SK-N-SH (cell line): ENCODE measurements at regions not wholly inside any gene's neighbourhood (a gene's known extent, or its start where the extent isn't known, plus 50 kb on each side); places are given as distances from the start of the nearest gene placed in this dataset.

Experiments used
- CHD2 ChIP-seq: fragments of 150-350 bp; IDR thresholded peaks from 2 replicates; pipeline ENCODE4 v1.6.1; 2018; ENCODE audit warnings: low read length; ENCODE audit not compliant: partially characterized antibody
- NFIC ChIP-seq: IDR thresholded peaks from 2 replicates; pipeline ENCODE4 v1.4.0; 2012; ENCODE audit warnings: borderline replicate concordance
- POLR2AphosphoS5 ChIP-seq: IDR thresholded peaks from 2 replicates; pipeline ENCODE4 v1.6.1; 2012; ENCODE audit warnings: low read depth, low read length
- SIN3A ChIP-seq: IDR thresholded peaks from 2 replicates; pipeline ENCODE4 v1.6.1; 2012; ENCODE audit warnings: low read depth, mild to moderate bottlenecking, low read length, moderate library complexity, borderline replicate concordance
- TF ChIP-seq, protein P1 (sequence below): fragments of 200-600 bp; sonication (generic); IDR thresholded peaks from 2 replicates; pipeline ENCODE4 v1.6.1; 2017; ENCODE audit warnings: antibody characterized with exemption, mild to moderate bottlenecking, moderate library complexity
- TF ChIP-seq, protein P2 (sequence below): IDR thresholded peaks from 2 replicates; pipeline ENCODE4 v1.6.1; 2012; ENCODE audit warnings: mild to moderate bottlenecking, low read depth, low read length, moderate library complexity
- TF ChIP-seq, protein P3 (sequence below): fragments of 150-350 bp; IDR thresholded peaks from 2 replicates; pipeline ENCODE4 v1.6.1; 2016; ENCODE audit warnings: mild to moderate bottlenecking, low read depth, low read length

DNA sequence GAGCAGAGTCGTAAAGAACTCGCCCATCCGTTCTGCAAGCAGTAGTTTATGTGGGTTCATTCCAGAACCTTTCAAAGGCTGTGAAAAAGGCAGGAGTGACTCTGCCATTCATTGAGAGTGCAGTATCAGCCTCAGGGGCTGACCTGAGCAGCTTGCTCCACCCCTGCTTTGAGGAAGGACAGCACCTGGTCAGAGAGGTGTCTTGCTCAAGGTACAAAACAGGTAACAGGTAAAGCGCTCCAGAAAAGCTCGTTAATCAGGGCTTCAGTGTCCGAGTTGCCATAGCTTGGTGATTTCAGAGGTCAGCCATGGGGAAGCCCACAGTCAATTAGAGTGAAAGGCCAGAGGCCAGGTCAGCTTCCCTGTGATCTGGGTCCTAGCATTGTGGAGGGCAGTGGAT is 251.1 kb downstream of the ABCC12 start:
- TF ChIP-seq, protein P1, sequence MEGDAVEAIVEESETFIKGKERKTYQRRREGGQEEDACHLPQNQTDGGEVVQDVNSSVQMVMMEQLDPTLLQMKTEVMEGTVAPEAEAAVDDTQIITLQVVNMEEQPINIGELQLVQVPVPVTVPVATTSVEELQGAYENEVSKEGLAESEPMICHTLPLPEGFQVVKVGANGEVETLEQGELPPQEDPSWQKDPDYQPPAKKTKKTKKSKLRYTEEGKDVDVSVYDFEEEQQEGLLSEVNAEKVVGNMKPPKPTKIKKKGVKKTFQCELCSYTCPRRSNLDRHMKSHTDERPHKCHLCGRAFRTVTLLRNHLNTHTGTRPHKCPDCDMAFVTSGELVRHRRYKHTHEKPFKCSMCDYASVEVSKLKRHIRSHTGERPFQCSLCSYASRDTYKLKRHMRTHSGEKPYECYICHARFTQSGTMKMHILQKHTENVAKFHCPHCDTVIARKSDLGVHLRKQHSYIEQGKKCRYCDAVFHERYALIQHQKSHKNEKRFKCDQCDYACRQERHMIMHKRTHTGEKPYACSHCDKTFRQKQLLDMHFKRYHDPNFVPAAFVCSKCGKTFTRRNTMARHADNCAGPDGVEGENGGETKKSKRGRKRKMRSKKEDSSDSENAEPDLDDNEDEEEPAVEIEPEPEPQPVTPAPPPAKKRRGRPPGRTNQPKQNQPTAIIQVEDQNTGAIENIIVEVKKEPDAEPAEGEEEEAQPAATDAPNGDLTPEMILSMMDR = no peak
- TF ChIP-seq CHD2 (no peak), POLR2AphosphoS5 (no peak), NFIC (no peak), SIN3A (no peak)
- TF ChIP-seq, protein P2, sequence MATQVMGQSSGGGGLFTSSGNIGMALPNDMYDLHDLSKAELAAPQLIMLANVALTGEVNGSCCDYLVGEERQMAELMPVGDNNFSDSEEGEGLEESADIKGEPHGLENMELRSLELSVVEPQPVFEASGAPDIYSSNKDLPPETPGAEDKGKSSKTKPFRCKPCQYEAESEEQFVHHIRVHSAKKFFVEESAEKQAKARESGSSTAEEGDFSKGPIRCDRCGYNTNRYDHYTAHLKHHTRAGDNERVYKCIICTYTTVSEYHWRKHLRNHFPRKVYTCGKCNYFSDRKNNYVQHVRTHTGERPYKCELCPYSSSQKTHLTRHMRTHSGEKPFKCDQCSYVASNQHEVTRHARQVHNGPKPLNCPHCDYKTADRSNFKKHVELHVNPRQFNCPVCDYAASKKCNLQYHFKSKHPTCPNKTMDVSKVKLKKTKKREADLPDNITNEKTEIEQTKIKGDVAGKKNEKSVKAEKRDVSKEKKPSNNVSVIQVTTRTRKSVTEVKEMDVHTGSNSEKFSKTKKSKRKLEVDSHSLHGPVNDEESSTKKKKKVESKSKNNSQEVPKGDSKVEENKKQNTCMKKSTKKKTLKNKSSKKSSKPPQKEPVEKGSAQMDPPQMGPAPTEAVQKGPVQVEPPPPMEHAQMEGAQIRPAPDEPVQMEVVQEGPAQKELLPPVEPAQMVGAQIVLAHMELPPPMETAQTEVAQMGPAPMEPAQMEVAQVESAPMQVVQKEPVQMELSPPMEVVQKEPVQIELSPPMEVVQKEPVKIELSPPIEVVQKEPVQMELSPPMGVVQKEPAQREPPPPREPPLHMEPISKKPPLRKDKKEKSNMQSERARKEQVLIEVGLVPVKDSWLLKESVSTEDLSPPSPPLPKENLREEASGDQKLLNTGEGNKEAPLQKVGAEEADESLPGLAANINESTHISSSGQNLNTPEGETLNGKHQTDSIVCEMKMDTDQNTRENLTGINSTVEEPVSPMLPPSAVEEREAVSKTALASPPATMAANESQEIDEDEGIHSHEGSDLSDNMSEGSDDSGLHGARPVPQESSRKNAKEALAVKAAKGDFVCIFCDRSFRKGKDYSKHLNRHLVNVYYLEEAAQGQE = no peak
- TF ChIP-seq, protein P3, sequence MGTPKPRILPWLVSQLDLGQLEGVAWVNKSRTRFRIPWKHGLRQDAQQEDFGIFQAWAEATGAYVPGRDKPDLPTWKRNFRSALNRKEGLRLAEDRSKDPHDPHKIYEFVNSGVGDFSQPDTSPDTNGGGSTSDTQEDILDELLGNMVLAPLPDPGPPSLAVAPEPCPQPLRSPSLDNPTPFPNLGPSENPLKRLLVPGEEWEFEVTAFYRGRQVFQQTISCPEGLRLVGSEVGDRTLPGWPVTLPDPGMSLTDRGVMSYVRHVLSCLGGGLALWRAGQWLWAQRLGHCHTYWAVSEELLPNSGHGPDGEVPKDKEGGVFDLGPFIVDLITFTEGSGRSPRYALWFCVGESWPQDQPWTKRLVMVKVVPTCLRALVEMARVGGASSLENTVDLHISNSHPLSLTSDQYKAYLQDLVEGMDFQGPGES = no peak
